Stimulated activated CD4-positive, alpha-beta T cell treated with anti-CD3 and anti-CD28 coated beads, Interleukin-4, amount 100 ng/mL, for 4 hours (primary cell): ENCODE measurements at regions not wholly inside any gene's neighbourhood (a gene's known extent, or its start where the extent isn't known, plus 50 kb on each side); places are given as distances from the start of the nearest gene placed in this dataset.
"Not testable (repeated sequence)": the region's sequence is repeated elsewhere in the genome, so short reads cannot be mapped to it uniquely, and the experiment has no call there.

Experiments
- DNase-seq, 2 experiments: peaks; one replicate each; pipeline ENCODE4 v3.0.0-alpha.2; 2020

DNA sequence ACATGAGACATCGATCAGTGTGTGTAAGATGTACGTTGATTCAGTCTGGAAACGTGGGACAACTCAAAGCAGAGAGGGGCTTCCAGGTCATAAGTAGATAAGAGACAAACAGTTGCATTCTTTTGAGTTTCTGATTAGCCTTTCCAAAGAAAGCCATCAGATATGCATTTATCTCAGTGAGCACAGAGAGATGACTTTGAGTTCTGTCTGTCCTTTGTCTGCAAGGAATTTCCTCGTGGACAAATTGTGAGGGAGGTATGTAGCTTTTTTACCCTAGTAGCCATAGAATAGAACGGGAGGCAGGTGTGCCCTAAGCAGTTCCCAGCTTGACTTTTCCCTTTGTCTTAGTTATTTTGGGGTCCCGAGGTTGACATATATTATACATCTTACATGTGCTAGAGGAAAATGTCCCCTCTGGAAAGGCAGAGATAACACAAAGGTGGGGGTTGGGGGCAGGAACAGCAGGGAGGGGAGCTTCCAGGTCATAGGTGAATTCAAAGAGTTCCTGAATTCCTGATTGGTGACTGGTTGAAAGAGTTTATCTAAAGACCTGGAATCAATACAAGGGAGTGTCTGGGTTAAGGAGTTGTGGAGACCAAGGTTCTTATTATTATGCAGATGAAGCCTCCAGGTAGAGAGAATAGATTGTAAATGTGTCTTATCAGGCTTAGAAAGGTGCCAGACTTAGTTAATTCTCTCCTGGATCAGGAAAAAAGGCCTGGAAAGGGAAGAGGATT lies 237.0 kb downstream of the NFATC2 start:
- DNase-seq: no peak

DNA sequence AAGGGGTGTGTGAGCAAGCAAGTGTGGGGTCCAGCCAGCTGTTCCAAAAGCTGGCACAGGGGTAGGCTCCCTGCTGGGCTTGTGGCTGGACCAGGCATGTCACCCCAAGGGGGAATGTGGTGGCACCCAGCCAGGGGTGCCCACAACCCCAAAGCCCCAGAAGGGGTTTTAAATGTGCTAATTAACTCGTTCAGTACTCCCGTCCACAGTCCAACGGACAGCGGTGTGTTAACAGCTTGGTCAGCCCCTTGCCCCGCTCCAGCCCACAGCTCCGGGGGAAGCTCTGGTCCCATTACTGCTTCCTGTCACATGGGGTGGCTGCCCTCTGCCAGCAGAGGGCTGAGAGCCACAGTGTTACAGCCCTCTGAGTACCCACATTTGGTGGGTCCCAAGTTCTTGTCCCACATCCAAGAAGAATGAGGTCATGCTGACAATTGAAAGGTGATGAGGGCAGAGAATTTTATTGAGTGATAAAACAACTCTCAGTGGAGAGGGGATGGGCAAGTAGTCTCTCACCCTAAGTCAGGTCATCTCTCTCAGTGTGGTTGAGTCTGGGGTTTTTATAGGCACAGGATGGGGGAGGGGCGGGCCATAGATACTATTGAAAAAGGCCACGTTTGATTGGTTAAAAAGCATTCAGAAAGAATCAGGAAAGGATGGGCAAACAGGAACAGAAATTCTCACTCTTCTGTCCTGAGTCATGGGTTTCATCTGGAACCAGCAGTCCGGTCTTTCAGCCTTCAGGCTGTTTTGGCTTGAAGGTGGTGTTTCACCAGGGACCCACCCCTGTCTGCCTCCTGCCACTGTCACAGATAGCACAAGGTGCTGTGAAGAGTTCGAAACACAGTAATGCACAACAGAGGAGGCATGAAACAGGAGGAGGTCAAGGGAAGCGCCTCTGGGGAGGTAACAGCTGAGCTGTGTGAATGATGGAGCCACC lies 238.5 kb downstream of the NFATC2 start:
- DNase-seq: no peak

DNA sequence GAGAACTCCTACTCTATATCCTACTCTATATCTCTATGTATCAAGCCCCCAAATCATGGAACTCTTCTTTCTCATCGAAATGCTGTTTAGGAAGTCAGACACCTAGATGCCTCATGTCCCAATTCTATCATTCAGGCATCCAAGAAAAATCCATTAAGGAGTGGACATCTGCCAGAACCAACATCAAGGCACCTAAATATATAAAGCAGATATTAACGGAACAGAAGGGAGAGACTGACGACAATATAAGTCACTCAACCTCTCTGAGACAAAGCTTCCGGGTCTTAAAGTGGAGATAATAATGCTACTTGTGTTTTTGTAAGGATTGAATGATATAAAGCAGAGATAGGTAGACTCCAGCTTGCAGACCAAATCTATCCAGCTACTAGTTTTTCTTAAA lies 241.5 kb downstream of the NFATC2 start:
- DNase-seq: no peak

DNA sequence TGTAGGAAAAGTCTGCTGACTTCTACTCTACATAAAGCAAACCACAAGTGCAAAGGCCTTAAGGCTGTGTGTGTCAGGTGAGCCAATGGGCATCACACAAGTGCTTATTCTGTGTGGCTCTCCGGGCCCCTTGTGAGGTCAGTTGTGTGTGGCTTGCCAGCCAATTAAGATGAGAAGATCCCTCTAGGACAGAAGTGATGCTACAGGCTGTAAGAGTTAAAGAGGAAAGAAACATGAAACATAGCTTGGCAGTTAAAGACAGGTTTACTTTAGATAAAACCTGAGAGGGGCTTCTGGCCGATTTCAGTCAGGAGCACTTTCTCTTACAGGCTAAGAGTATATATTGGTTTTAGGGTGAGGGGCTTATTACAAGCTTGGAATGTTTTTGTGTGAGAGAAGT lies 242.4 kb downstream of the NFATC2 start:
- DNase-seq: no peak

DNA sequence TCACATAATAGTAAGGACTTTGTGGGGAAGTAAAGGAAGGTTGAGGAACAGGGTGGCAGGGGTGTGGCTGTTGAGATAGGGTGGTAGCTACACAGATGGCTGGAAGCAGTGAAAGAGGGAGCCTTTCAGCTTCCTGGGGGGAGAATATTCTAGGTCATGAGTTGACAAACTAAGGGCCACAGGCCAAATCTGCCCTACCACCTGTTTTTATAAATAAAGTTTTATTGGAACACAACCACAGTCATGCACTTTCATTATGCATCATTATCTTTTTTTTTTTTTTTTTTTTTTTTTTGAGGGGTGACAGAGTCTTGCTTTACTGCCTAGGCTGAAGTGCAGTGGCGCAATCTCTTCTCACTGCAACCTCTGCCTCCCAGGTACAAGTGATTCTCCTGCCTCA lies 243.1 kb downstream of the NFATC2 start:
- DNase-seq: no peak

DNA sequence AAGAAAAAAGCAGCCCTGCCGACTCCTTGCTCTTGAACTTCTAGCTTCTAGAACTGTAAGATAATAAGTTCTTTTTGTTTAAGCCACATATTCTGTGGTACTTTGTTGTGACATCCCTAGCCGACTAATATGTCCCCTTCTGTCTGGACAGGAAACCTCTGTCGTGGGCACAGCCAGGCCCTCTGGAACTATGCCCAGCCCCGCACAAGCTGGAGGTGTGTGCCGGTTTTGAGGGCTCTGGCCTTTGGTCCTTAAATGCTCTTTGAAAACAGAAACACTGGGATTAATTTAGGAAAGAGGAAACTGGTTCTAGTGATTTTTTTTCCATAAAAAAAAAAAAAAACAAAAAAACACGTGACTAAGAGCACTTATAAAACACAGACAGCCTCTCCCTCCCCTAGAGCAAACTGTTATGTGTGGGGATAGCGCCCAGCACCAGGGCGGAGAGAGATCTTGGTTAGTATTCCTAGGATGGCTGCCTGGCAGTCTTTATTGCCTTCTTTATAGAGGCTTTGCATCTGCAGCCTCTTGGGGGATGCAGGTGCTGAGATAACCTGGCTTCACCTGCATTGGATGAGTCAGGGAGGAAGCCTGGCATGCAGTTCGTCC lies 244.3 kb downstream of the NFATC2 start:
- no peak for DNase-seq

DNA sequence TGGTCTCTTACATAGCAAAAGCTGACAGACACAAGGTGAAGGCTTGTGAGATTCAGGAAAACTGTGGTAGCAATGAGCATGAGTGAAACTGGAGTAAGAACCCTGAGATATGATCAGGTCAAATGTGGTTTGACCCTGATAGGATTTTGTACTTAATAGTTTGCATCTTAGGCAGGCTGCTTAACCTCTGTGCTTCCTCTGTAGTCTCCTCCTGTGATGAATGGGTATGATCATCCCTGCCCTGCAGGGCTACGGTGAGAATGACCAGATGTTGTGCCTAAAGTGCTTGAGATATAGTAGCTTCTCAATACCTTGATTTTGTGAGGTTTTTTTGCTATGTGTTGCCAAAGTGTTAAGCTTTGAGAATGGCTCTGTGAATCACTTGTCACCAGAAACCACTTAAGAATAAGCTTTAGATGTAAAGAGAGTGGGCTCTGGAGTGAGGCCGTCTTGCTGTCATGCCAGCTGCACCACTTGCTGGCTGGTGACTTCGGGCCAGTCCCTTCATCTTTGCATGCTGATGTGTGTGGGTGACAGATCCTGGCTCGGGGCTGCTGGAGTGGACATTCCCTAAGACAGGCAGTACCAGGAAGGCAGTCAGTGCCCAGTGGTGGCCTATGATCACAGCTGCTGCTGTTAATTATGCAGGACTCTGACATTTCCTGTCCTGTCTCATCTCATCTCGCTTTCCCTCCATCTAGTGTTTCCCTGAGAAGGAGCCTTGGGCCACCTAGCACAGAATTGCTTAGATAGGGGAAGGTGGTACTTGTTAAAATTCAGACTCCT lies 254.7 kb downstream of the NFATC2 start:
- no peak for DNase-seq

DNA sequence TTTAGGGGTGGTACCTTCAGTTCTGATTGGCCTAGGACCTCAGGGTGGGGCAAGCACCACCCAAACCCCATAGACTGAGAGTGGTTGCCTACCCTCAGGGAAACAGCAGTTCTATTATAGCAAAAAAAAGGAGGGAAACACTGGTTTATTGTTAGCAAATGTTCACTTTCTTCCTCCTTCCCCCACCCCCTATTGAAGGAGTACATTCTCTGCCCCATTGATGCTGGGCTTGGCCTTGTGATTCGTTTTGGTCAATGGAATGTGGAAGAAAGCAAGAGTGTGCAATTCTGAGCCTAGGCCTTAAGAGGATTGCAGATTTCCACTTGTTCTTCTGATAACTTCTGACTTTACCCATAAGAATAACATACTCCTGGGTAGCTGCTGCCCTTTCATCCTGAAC lies 255.8 kb downstream of the NFATC2 start:
- no peak for DNase-seq

DNA sequence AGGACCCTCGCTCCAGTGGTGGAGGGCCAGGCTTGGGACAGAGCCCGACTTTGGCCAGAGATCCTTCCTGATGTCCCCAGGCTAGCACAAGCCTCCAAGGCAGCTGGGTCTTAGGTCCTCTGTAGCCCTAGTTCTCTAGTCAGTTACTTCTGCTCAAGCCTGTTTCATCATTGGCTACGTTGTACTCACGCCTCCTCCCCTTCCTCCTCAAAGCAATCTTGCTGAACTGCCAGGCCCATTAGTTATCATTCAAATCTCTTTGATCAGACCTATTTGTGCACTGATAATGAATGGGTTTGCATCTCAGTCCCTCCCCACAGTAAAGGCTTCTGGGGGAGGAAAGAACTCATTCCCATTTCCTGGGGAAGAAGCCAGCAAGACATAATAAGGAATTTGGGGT lies 256.8 kb downstream of the NFATC2 start:
- no peak for DNase-seq

DNA sequence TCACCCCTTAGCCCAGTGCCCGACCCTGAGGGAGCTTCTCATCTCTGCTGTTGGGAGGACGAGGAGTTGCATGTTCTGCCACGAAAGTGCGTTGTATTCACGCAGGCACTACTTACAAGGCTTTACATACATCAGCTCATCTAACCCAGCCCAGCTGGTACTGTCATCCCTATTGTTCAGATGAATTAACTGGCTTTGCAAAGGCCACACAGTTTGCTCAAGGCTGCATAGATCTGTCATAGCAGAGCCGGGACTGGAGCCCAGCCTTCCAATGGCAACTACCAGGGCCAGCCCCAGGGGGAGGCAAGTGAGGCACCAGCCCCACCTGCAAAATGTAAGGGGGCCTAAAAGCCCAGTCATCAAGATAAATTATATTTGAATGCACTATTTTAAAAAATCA lies 257.6 kb downstream of the NFATC2 start:
- no peak for DNase-seq

DNA sequence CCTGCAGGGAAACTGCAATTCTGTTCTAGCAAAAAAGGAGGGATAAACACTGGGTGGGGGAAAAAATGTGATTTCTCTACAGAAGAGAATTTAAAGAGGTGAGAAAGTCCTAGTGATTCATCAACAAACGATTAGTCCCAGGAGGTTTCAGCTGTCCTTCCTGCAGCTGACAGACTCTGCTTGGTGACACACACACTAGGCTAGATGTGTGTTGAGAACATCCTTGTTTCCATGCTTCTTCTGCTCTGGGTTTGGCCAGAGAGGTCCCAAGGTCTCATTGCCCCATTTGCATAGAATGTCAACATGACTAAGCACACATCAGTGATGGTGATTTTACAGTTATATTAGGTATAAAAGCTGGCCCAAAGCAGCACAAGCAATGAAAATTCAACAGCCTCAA lies 258.3 kb downstream of the NFATC2 start:
- no peak for DNase-seq

DNA sequence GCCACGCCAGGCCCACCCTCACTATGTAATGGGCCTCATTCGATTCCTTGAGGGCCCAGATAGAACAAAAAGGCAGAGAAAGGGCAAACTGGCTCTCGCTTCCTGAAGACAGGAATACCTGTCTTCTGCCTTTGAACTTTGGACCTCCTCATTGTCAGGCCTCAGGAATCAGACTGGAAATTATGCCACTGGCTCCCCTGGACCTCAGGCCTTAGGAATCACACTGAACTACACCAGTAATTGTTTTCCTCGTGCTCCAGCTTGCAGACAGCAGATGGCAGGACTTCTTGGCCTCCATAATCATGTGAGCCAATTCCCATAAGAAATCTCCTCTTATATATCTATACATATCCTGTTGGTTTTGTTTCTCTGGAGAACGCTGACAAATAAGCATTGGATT lies 258.6 kb upstream of the KCNG1 start:
- DNase-seq: no peak

DNA sequence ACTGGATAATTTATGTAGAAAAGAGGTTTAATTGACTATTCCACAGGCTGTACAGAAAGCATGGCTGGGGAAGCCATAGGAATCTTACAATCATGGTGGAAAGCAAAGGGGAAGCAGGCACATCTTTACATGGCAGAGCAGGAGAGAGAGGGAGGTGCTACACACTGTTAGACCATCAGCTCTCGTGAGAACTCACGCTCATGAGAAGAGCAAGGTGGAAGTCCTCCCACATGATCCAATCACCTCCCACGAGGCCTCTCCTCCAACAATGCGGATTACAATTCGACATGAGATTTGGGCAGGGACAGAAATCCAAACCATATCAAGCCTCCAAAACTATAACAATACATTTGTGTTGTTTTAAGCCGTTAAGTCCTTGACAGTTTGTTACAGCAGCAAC lies 257.1 kb upstream of the KCNG1 start:
- no peak for DNase-seq

DNA sequence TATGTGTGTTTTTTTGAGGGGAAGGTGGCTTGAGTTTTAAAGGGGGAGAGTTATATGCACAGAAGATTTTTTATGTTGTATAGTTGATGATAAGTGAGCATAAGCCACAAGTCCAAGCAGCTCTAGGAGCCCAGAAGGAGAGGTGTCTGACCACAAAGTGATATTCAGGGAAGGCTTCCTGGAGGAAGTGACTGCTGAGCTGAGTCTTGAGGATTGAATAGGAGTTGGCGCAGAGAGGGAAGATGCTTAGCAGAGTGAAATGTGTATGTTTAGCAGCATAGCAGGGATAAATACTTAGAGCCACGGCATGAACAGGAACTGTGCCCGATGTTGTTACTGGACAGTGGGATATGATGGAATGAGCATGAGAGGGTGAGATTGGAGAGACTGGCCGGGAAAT lies 255.1 kb upstream of the KCNG1 start:
- no peak for DNase-seq

DNA sequence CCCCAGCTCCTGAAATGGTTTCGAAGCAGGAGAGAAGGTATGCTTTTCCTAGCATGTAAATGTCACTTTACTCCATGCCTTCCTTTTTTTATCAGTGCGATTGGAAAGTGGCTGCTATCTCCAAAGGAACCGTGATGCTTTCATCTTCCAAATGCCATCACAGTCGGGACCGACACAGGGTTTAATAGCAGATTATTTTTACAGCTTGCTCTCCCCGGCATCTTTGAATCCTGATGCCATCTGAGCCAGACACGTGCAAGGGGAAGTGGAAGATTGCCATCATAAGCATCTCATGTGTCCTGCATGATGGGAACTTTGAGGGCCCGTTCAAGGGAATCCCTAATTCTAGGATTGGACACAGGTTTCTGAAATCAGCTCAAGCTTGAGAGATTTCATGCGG lies 253.4 kb upstream of the KCNG1 start:
- DNase-seq: no peak

DNA sequence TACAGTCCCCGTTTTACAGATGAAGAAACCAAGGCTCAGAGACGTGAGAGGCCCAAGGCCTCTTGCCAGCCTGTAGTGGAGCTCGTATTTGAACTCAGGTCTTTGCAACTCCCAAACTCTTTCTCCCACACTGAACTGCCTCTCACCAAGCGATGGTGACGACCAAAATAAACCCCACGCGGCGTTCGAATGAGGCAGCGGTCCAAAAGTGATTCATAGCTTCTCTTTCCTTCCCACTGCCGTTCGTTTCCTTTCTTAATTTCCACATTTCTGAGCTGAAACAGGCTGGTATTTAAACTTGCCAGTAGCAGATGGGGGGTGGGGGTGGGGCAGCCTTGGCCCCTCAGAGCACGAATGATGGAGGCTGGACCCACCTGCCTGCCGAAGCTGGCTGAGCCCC lies 252.9 kb upstream of the KCNG1 start:
- no peak for DNase-seq

DNA sequence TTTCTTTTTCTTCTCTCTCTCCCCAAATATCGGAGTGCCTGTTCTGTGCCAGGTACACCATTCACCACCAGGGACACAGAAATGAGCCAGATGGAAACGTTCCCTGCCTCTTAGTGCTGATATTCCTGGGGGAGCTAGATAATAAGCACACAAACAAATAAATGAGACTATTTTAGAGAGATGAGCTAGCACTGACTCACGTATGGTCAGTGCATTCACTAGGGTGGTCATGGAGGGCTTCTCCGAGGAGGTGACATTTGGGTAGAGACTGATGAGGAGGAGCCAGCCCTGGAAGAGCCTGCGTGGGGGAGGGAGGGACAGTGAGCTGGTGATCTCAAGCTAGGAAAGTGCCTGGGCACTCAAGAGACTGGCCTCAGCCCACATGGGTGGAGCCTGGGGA lies 252.3 kb upstream of the KCNG1 start:
- no peak for DNase-seq

DNA sequence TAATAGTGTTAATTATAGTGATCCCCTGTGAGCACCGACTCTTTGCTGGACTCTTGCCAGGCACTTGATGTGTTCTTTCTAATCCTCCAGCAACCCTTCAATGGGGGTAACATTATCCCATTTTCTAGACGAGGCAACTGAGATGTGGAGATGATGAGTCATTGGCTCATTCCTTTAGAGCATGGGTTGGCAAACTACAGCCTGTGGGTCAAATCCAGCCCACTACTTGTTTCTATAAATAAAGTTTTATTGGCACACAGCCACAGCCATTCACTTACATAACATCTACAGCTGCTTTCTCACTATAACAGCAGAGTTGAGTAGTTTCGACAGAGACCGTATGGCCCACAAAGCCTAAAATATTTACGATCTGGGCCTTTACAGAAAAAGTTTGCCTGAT lies 249.5 kb upstream of the KCNG1 start:
- DNase-seq: no peak

DNA sequence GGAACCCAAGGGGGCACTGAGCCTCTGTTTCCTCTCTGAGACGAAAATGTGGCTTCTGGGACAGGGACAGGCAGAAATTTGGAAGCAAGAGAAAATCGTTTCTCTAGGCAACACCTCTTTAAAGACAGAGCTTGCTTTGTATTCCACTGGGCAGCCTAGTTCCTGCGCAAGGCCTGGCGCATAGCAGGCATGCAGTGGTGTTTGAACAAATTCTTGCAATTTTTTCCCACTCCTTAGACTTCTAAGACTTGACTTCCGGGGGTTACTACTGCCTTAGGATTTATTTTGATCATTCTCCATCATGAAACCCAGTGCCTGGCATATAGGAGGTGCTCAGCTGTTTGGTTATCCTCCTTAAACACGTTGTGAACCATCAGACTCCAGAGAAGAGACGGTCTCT lies 249.0 kb upstream of the KCNG1 start:
- no peak for DNase-seq

DNA sequence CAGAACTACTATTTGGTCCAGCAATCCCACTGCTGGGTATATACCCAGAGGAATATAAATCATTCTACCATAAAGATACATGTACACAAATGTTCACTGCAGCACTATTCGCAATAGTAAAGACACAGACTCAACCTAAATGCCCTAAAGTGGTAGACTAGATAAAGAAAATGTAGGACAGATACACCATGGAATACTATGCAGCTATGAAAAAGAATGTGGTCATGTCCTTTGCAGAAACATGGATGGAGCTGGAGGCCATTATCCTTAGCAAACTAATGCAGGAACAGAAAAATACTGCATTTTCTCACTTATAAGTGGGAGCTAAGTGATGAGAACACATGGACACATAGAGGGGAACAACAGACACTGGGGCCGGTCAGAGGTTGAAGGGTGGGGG lies 248.4 kb upstream of the KCNG1 start:
- not testable (repeated sequence) for DNase-seq

DNA sequence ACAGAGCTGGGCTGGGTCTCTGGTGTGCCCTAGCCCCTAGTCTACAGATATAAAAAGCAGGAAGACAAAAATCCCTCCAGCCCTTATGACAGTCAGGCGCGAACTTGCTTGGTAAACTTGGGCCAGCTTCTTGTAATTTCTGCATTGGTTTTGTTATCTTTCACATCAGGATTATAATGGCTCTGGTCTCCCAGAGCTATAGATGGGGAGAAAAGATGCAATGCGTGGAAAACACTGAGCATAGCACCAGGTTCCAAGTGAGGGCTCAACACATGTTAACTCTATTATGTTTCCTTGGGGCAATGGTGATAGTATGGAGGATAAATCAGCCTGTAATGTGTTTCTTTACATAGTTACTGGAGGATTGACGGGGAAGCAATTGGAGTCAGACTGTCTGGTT lies 246.8 kb upstream of the KCNG1 start:
- no peak for DNase-seq

DNA sequence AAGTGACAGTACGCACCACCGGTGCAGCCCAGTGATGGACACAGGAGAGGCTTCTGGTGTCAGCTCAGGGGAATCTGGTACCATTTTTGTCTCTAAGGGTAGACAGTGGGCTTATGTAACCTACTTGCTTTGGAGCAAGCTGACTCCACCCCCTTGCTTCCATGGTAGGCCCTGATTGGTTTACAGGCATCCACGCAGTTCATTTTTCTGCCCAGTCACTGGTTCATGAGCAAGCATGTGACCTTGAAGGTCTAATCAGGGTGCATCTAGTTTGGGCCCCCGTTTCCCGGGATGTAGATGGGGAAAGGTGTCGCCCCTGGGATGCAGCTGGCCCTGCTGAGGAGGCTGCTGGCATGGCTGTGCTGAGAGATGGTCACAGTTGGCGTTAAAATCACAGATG lies 244.8 kb upstream of the KCNG1 start:
- no peak for DNase-seq

DNA sequence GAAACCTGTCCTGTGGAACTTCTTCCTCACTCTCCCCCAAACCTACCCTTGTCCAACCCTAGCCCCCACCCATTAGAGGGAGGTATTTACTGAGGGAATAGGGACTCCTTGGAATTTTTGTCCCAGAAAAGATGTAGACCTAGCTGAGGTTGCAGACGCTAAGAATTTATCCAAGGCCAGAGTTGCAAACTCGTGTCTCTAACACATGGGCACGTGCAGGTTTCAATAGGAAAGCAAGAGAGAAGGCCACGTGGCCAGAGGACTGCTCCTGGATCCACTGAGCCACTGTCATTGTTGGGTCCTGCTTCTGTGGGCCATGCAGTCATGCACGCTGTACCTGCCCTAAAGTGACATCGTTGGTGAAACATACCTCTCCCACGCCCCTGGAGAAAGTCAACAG lies 243.4 kb upstream of the KCNG1 start:
- no peak for DNase-seq
